ENCODE measurements at regions not wholly inside any gene's neighbourhood (a gene's known extent, or its start where the extent isn't known, plus 50 kb on each side); places are given as distances from the start of the nearest gene placed in this dataset.

DNA sequence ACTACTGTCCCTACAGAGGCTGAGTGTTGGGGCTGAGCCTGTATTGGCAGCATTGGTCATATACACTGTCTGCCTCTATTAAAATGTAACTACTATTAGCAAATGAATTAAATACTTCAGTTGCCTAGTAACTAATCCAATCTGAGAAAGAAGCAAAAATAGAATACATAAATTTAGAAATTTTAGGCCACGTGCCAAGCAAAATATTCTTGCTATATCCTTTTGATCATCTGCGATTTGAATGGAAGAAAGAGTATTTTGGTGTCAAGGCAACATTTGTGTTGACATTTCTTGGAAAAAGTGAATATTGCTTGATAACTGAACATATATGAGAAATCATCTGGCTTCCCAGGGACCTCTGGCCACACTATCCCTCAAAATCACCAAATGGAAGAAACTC, 148.2 kb upstream of the TOPAZ1 start:
- Histone ChIP-seq H3K9me2 (ENCODE audit: low read depth, low read length) (no peaks in the 10 kb centered on the region), H3K4me1 (ENCODE audit: insufficient read depth, low read length, severe bottlenecking) (no peaks in the 10 kb centered on the region), H3K27ac (ENCODE audit: low read depth, low read length, poor library complexity, severe bottlenecking) (no peak overlapping the region), H3K79me2 (ENCODE audit: insufficient read depth, low read length) (no peaks in the 10 kb centered on the region), H3K36me3 (ENCODE audit: insufficient read depth, low read length) (no peaks in the 10 kb centered on the region), H3K9ac (ENCODE audit: low read length) (no peak overlapping the region), H3K27me3 (ENCODE audit: insufficient read depth, low read length) (no peaks in the 10 kb centered on the region), H3F3A (ENCODE audit: insufficient read depth, low read length) (no peaks in the 10 kb centered on the region), H4K20me1 (ENCODE audit: insufficient read depth, low read length) (no peaks in the 10 kb centered on the region), H3K4me3 (ENCODE audit: low read depth, low read length, poor library complexity, severe bottlenecking) (no peak overlapping the region), H3K9me3 (ENCODE audit: low read length) (no peaks in the 10 kb centered on the region), H2AFZ (ENCODE audit: low read length) (no peak overlapping the region), H3K4me2 (ENCODE audit: low read length) (no peak overlapping the region)
- TF ChIP-seq, protein P1, sequence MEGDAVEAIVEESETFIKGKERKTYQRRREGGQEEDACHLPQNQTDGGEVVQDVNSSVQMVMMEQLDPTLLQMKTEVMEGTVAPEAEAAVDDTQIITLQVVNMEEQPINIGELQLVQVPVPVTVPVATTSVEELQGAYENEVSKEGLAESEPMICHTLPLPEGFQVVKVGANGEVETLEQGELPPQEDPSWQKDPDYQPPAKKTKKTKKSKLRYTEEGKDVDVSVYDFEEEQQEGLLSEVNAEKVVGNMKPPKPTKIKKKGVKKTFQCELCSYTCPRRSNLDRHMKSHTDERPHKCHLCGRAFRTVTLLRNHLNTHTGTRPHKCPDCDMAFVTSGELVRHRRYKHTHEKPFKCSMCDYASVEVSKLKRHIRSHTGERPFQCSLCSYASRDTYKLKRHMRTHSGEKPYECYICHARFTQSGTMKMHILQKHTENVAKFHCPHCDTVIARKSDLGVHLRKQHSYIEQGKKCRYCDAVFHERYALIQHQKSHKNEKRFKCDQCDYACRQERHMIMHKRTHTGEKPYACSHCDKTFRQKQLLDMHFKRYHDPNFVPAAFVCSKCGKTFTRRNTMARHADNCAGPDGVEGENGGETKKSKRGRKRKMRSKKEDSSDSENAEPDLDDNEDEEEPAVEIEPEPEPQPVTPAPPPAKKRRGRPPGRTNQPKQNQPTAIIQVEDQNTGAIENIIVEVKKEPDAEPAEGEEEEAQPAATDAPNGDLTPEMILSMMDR (IDR thresholded peaks at IDR 0.05; ENCODE audit: low read length) = no peak
- TF ChIP-seq EZH2 (IDR thresholded peaks at IDR 0.05; ENCODE audit: borderline replicate concordance, low read length) = no peak

DNA sequence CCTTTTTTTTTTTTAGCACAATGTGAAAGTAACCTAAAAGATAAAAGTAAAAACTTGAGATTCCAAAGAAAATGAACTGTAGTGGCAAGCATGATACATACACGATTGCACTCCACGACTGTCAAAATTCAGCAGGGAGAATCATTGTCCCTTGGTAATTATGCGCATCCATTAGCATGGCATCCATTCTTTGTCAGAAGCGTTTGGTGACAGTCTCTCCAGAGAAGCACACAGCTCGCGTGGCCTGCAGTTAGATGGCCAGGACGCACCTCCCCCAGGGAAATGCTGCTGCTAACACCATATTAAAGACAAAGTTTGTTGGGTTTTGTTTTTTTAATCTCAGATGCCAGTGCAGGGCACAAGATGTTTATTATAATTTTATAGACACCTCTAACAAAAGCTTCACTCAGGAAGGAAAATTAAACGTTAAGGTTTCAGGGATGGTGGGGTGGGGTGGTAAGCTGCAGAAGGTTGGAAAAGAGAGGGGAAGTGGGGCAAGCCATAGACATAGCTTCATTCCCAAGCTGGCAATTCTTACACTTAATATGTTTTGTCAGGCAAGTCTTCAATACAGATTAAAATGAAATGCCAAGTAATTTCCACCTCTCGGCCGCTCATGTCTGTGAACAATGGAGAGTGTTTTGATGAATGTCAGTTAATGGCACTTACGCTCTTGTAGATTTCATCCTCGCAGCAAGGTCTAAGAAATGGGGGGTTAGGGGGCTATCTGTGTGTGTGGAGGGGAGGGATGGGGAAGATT, 142.8 kb upstream of the TOPAZ1 start:
- H3K9me3 ChIP-seq (ENCODE audit: low read length) = no peaks in the 10 kb centered on the region
- no peaks in the 10 kb centered on the region for H3K9me2 ChIP-seq (ENCODE audit: low read depth, low read length)
- H3K27me3 ChIP-seq (ENCODE audit: insufficient read depth, low read length) = no peaks in the 10 kb centered on the region
- no peaks in the 10 kb centered on the region for H3K79me2 ChIP-seq (ENCODE audit: insufficient read depth, low read length)
- no peak overlapping the region for H3K27ac ChIP-seq (ENCODE audit: low read depth, low read length, poor library complexity, severe bottlenecking)
- no peak overlapping the region for H3K4me3 ChIP-seq (ENCODE audit: low read depth, low read length, poor library complexity, severe bottlenecking)
- no peak overlapping the region for H2AFZ ChIP-seq (ENCODE audit: low read length)
- H4K20me1 ChIP-seq (ENCODE audit: insufficient read depth, low read length) = no peaks in the 10 kb centered on the region
- no peak for TF ChIP-seq EZH2 (IDR thresholded peaks at IDR 0.05; ENCODE audit: borderline replicate concordance, low read length)
- TF ChIP-seq, protein P1 (IDR thresholded peaks at IDR 0.05; ENCODE audit: low read length) = no peak
- no peak overlapping the region for H3K4me2 ChIP-seq (ENCODE audit: low read length)
- no peaks in the 10 kb centered on the region for H3F3A ChIP-seq (ENCODE audit: insufficient read depth, low read length)
- no peak overlapping the region for H3K9ac ChIP-seq (ENCODE audit: low read length)
- H3K36me3 ChIP-seq (ENCODE audit: insufficient read depth, low read length) = no peaks in the 10 kb centered on the region
- no peaks in the 10 kb centered on the region for H3K4me1 ChIP-seq (ENCODE audit: insufficient read depth, low read length, severe bottlenecking)

DNA sequence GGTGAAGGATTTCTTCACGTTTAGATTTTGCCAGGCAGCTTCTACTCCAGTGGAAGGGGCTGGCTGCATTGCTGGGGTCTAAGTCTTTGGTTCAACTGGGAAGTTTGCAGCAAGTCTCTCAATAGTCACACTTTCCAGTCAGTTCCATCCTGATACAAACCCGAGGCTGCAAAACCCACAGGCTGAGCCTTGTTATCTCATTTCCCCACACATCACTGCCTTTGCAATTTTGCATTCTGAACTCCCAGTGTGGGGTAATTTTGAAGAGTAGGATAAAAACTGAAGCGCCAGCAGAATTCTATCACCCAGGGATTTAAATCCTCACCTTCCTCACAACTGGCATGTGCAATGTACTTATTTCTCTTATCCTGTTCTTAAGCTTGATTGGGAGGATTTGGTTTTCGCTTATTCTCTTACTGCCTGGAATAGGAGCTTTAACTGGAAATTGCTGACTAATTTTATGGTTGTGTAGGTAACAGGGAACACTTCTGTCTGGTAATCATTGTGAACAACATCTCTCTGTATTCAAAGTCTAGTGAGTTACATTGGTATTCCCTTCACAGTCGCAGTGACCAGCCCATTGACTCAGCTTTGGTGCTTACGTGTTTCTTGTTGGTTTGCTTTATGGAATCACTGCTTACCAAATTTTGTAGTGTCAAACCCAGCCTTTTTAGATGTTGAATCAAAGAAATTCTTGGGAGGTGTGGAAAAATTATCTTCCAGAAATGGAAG, 142.0 kb upstream of the TOPAZ1 start:
- Histone ChIP-seq H3K27me3 (ENCODE audit: insufficient read depth, low read length) (no peaks in the 10 kb centered on the region), H3K79me2 (ENCODE audit: insufficient read depth, low read length) (no peaks in the 10 kb centered on the region), H3F3A (ENCODE audit: insufficient read depth, low read length) (no peaks in the 10 kb centered on the region), H3K9ac (ENCODE audit: low read length) (no peak overlapping the region), H2AFZ (ENCODE audit: low read length) (no peak overlapping the region), H3K9me2 (ENCODE audit: low read depth, low read length) (no peaks in the 10 kb centered on the region), H3K27ac (ENCODE audit: low read depth, low read length, poor library complexity, severe bottlenecking) (no peak overlapping the region), H3K4me1 (ENCODE audit: insufficient read depth, low read length, severe bottlenecking) (no peaks in the 10 kb centered on the region), H3K9me3 (ENCODE audit: low read length) (no peaks in the 10 kb centered on the region), H4K20me1 (ENCODE audit: insufficient read depth, low read length) (no peaks in the 10 kb centered on the region), H3K4me3 (ENCODE audit: low read depth, low read length, poor library complexity, severe bottlenecking) (no peak overlapping the region), H3K4me2 (ENCODE audit: low read length) (no peak overlapping the region), H3K36me3 (ENCODE audit: insufficient read depth, low read length) (no peaks in the 10 kb centered on the region)
- TF ChIP-seq EZH2 (IDR thresholded peaks at IDR 0.05; ENCODE audit: borderline replicate concordance, low read length) = no peak
- TF ChIP-seq, protein P1 (IDR thresholded peaks at IDR 0.05; ENCODE audit: low read length) = no peak
